ENCODE measurements at regions not wholly inside any gene's neighbourhood (a gene's known extent, or its start where the extent isn't known, plus 50 kb on each side); places are given as distances from the start of the nearest gene placed in this dataset.

GRCh38 chr11:8813658-8814057 is 97.3 kb upstream of the AKIP1 start:
- H3K4me1 ChIP-seq, result peaks cover 13% of the 10 kb centered on the region
- H3K4me3 ChIP-seq (ENCODE audit: low read depth, low read length), result no peak overlapping the region
- no peaks in the 10 kb centered on the region for H3K27me3 ChIP-seq (replicated peaks; ENCODE audit: control insufficient read depth, insufficient read depth, low read length)
- Mint-ChIP-seq H3K9me3 (ENCODE audit: unreplicated experiment) (no peaks in the 10 kb centered on the region), H3K27me3 (ENCODE audit: insufficient read depth, unreplicated experiment) (no peaks in the 10 kb centered on the region), H3K4me1 (ENCODE audit: low read depth, unreplicated experiment) (peaks cover 7% of the 10 kb centered on the region), H3K4me3 (ENCODE audit: unreplicated experiment) (no peak overlapping the region), H3K27ac (ENCODE audit: unreplicated experiment) (no peak overlapping the region), H3K36me3 (ENCODE audit: insufficient read depth, unreplicated experiment) (no peaks in the 10 kb centered on the region)
- CTCF ChIA-PET, result interaction anchor here (0.6 to 1.5 kb wide), 3 partner anchors 57 to 146 kb away, joined by 4 to 18 read pairs (median 4); no protein-coding TSS in a partner anchor
- no TSS peak for BruUV-seq (replicated peaks)
- no peaks in the 10 kb centered on the region for H3K9me3 ChIP-seq
- intact Hi-C loops (cut with micrococcal nuclease; ENCODE audit: unreplicated experiment), result loop anchor here (1.0 to 10.0 kb wide), 5 partner anchors 19 to 199 kb away; no protein-coding TSS in a partner anchor
- peak; percentile 88 to 91 for TF ChIP-seq CTCF (IDR thresholded peaks at IDR 0.05; ENCODE audit: insufficient read depth in 1 of 2, low read depth in 1 of 2, low read length in 1 of 2, severe bottlenecking in 1 of 2, unreplicated experiment in 1 of 2)
- peak; percentile 88 for DNase-seq
- POLR2A ChIA-PET, result interaction anchor here (1.2 kb wide), 1 partner anchor 125 kb away, joined by 6 read pairs; no protein-coding TSS in a partner anchor
- no peaks in the 10 kb centered on the region for H3K36me3 ChIP-seq (ENCODE audit: control insufficient read depth, insufficient read depth, low read length)

- H3K4me1 Mint-ChIP-seq (ENCODE audit: low read depth, unreplicated experiment), result peaks cover 7% of the 10 kb centered on the region
- no peaks in the 10 kb centered on the region for H3K27me3 Mint-ChIP-seq (ENCODE audit: insufficient read depth, unreplicated experiment)
- no peak overlapping the region for H3K27ac Mint-ChIP-seq (ENCODE audit: unreplicated experiment)
- no peaks in the 10 kb centered on the region for H3K27me3 ChIP-seq (replicated peaks; ENCODE audit: control insufficient read depth, insufficient read depth, low read length)
- H3K36me3 Mint-ChIP-seq (ENCODE audit: insufficient read depth, unreplicated experiment), result no peaks in the 10 kb centered on the region
- H3K9me3 ChIP-seq, result no peaks in the 10 kb centered on the region
- CTCF ChIA-PET, result interaction anchor here (0.7 to 1.5 kb wide), 4 partner anchors 20 to 145 kb away, joined by 3 to 18 read pairs (median 4); no protein-coding TSS in a partner anchor
- H3K36me3 ChIP-seq (ENCODE audit: control insufficient read depth, insufficient read depth, low read length), result no peaks in the 10 kb centered on the region
- POLR2A ChIA-PET, result interaction anchor here (1.2 kb wide), 1 partner anchor 126 kb away, joined by 6 read pairs; no protein-coding TSS in a partner anchor
- H3K4me3 ChIP-seq (ENCODE audit: low read depth, low read length), result no peak overlapping the region
- H3K9me3 Mint-ChIP-seq (ENCODE audit: unreplicated experiment), result no peaks in the 10 kb centered on the region
- DNase-seq, result no peak
- intact Hi-C loops (cut with micrococcal nuclease; ENCODE audit: unreplicated experiment), result loop anchor here (10.0 kb wide), 1 partner anchor 200 kb away; no protein-coding TSS in a partner anchor
- BruUV-seq (replicated peaks), result no TSS peak
- H3K4me3 Mint-ChIP-seq (ENCODE audit: unreplicated experiment), result no peak overlapping the region
- TF ChIP-seq CTCF (IDR thresholded peaks at IDR 0.05; ENCODE audit: insufficient read depth in 1 of 2, low read depth in 1 of 2, low read length in 1 of 2, severe bottlenecking in 1 of 2, unreplicated experiment in 1 of 2), result no peak
- peaks cover 13% of the 10 kb centered on the region for H3K4me1 ChIP-seq
Measured at GRCh38 chr11:8814209-8814922, 96.6 kb upstream of the AKIP1 start.

- DNase-seq, result no peak
- Mint-ChIP-seq H3K36me3 (ENCODE audit: insufficient read depth, unreplicated experiment) (no peaks in the 10 kb centered on the region), H3K27me3 (ENCODE audit: insufficient read depth, unreplicated experiment) (no peaks in the 10 kb centered on the region), H3K4me3 (ENCODE audit: unreplicated experiment) (no peak overlapping the region), H3K4me1 (ENCODE audit: low read depth, unreplicated experiment) (peaks cover 7% of the 10 kb centered on the region), H3K9me3 (ENCODE audit: unreplicated experiment) (no peaks in the 10 kb centered on the region), H3K27ac (ENCODE audit: unreplicated experiment) (no peak overlapping the region)
- H3K36me3 ChIP-seq (ENCODE audit: control insufficient read depth, insufficient read depth, low read length), result no peaks in the 10 kb centered on the region
- POLR2A ChIA-PET, result interaction anchor here (1.2 kb wide), 1 partner anchor 126 kb away, joined by 6 read pairs; no protein-coding TSS in a partner anchor
- no TSS peak for BruUV-seq (replicated peaks)
- no peak overlapping the region for H3K4me3 ChIP-seq (ENCODE audit: low read depth, low read length)
- no peaks in the 10 kb centered on the region for H3K27me3 ChIP-seq (replicated peaks; ENCODE audit: control insufficient read depth, insufficient read depth, low read length)
- CTCF ChIA-PET, result interaction anchor here (0.7 to 1.5 kb wide), 3 partner anchors 20 to 144 kb away, joined by 3 to 18 read pairs (median 3); no protein-coding TSS in a partner anchor
- intact Hi-C loops (cut with micrococcal nuclease; ENCODE audit: unreplicated experiment), result loop anchor here (10.0 kb wide), 1 partner anchor 200 kb away; no protein-coding TSS in a partner anchor
- no peak for TF ChIP-seq CTCF (IDR thresholded peaks at IDR 0.05; ENCODE audit: insufficient read depth in 1 of 2, low read depth in 1 of 2, low read length in 1 of 2, severe bottlenecking in 1 of 2, unreplicated experiment in 1 of 2)
- H3K9me3 ChIP-seq, result no peaks in the 10 kb centered on the region
- peaks cover 13% of the 10 kb centered on the region for H3K4me1 ChIP-seq
Measured at GRCh38 chr11:8814923-8815240, 96.1 kb upstream of the AKIP1 start.

Data from Caco-2 (cell line).